ENCODE measurements at regions not wholly inside any gene's neighbourhood (a gene's known extent, or its start where the extent isn't known, plus 50 kb on each side); places are given as distances from the start of the nearest gene placed in this dataset.

- no peak for TF ChIP-seq CTCF (IDR thresholded peaks at IDR 0.05; ENCODE audit: low read length)
- TF ChIP-seq EZH2 (IDR thresholded peaks at IDR 0.05; ENCODE audit: borderline replicate concordance, low read length), result no peak
These were observed 61.7 kb upstream of the AKAP13 start for GRCh38 chr15:85318732-85319076.

All from OCI-LY1 (cell line).